ENCODE measurements at regions not wholly inside any gene's neighbourhood (a gene's known extent, or its start where the extent isn't known, plus 50 kb on each side); places are given as distances from the start of the nearest gene placed in this dataset.

DNA sequence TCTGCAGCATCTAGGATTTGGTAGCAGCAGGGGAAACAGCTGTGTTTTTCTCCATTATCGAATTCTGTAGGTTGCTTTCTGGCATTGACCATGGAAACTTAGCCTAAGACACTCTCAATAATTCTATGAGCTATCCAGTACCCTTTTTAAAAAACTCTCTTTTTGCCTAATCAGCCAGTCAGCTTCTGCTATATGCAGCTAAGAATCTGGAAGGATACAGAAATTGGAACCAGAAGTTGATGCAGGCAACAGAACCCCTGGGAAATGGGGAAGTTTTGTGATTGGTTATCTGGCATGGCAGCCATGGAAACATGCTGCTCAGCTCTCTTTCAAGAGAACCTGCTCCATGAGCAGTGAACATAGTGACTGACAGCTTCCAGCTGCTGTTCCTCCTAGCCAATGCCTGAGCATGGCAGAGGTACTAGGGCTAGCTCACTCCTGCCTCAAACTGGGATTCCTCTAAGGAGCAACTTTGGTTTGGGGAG is 417.6 kb upstream of the MAOA start:
- Histone ChIP-seq H2BK15ac (ENCODE audit: low read length) (no peak overlapping the region), H3K36me3 (ENCODE audit: control insufficient read depth in 2 of 4, insufficient read depth in 4 of 4, low read length in 3 of 4) (no peaks in the 10 kb centered on the region), H3K4me1 (replicated peaks in 1 of 4; ENCODE audit: control insufficient read depth in 3 of 4, insufficient read depth in 4 of 4, low read length in 3 of 4) (no peaks in the 10 kb centered on the region), H4K20me1 (replicated peaks in 1 of 2; ENCODE audit: control insufficient read depth in 1 of 2, insufficient read depth in 2 of 2, low read length in 2 of 2) (no peaks in the 10 kb centered on the region), H2AK5ac (ENCODE audit: low read depth, low read length) (no peak overlapping the region), H3K79me2 (ENCODE audit: control insufficient read depth in 1 of 2, insufficient read depth in 2 of 2, low read length in 2 of 2) (no peaks in the 10 kb centered on the region), H2BK5ac (ENCODE audit: low read depth, low read length) (no peak overlapping the region), H3K23me2 (ENCODE audit: low read depth, low read length) (no peaks in the 10 kb centered on the region), H3K9ac (replicated peaks in 1 of 4; ENCODE audit: extremely low read depth in 1 of 4, low read depth in 3 of 4, low read length in 3 of 4) (no peak overlapping the region), H3K4ac (replicated peaks; ENCODE audit: insufficient read length, low read depth, low read length) (no peak overlapping the region), H4K91ac (replicated peaks; ENCODE audit: insufficient read length, low read length) (no peak overlapping the region), H3K4me3 (ENCODE audit: extremely low read depth in 1 of 4, insufficient read depth in 2 of 4, low read depth in 3 of 4, low read length in 4 of 4) (no peak overlapping the region), H2BK20ac (ENCODE audit: low read length) (no peak overlapping the region), H2BK120ac (replicated peaks; ENCODE audit: low read depth, low read length) (no peak overlapping the region), H3K27me3 (replicated peaks in 1 of 4; ENCODE audit: control insufficient read depth in 3 of 4, extremely low read depth in 1 of 4, insufficient read depth in 3 of 4, low read length in 3 of 4) (no peaks in the 10 kb centered on the region), H3K14ac (ENCODE audit: insufficient read length) (no peak overlapping the region), H3K18ac (ENCODE audit: extremely low read depth, low read length) (no peak overlapping the region), H3K27ac (ENCODE audit: low read depth, low read length) (no peak overlapping the region), H3K79me1 (ENCODE audit: low read depth, low read length) (no peaks in the 10 kb centered on the region), H3K56ac (replicated peaks; ENCODE audit: insufficient read length, low read depth, low read length) (no peak overlapping the region), H3K23ac (ENCODE audit: insufficient read length) (no peak overlapping the region), H3K9me3 (ENCODE audit: insufficient read depth in 2 of 2, low read depth in 1 of 2, low read length in 1 of 2) (no peaks in the 10 kb centered on the region), H4K8ac (ENCODE audit: extremely low read depth, insufficient read depth, low read length) (no peak overlapping the region), H4K5ac (ENCODE audit: insufficient read length, low read depth, low read length) (no peak overlapping the region), H2BK12ac (ENCODE audit: low read depth, low read length) (no peak overlapping the region), H3K4me2 (ENCODE audit: insufficient read depth in 1 of 2, low read depth in 2 of 2, low read length in 2 of 2) (no peak overlapping the region), H2AFZ (ENCODE audit: low read length) (no peak overlapping the region)
- DNase-seq (ENCODE audit: low read depth in 1 of 2, low spot score in 2 of 2) (no peak), FAIRE-seq (no peak)
- WGBS, 2 experiments (ENCODE audit: extremely low coverage in 1 of 2, insufficient coverage in 1 of 2, insufficient read length in 1 of 2, insufficient replicate concordance in 2 of 2, low coverage in 1 of 2, low lambda C conversion rate in 2 of 2, missing lambda C conversion rate in 1 of 2) = 83% methylated on average over 1 of the region's 1 CpG; no CpG with 5 or more reads in 1 of the 2 experiments
- ChIA-PET POLR2A (ENCODE audit: partially characterized antibody) (no interaction called here), CTCF (ENCODE audit: partially characterized antibody) (no interaction called here)
- TF ChIP-seq CTCF (IDR thresholded peaks at IDR 0.05; ENCODE audit: control extremely low read depth in 1 of 3, insufficient read depth in 1 of 3, low read depth in 1 of 3, low read length in 3 of 3) (no peak), PHF8 (conservative IDR thresholded peaks at IDR 0.05; ENCODE audit: low read depth, low read length) (no peak), GABPA (IDR thresholded peaks at IDR 0.05; ENCODE audit: borderline replicate concordance, insufficient read depth, low read length) (no peak), TCF12 (IDR thresholded peaks at IDR 0.05; ENCODE audit: low read depth, low read length) (no peak)
